AML-193 (cell line): ENCODE measurements at regions not wholly inside any gene's neighbourhood (a gene's known extent, or its start where the extent isn't known, plus 50 kb on each side); places are given as distances from the start of the nearest gene placed in this dataset.

Source experiments
- DNase-seq, 2 experiments: peaks; one replicate each; lab custom pipeline; 2025; lab: John Stamatoyannopoulos, UW

GRCh38 chr4:79023799-79024770 is 84.8 kb upstream of the PAQR3 start:
- no peak for DNase-seq

GRCh38 chr4:79022529-79022928 is 83.3 kb upstream of the PAQR3 start:
- no peak for DNase-seq

- no peak for DNase-seq
Observed at GRCh38 chr4:79017481-79017880, 78.2 kb upstream of the PAQR3 start.

GRCh38 chr4:79016878-79017277 is 77.6 kb upstream of the PAQR3 start:
- no peak for DNase-seq

- no peak for DNase-seq
Observed at GRCh38 chr4:79015411-79015810, 76.2 kb upstream of the PAQR3 start.

- DNase-seq: no peak
Observed at GRCh38 chr4:79014230-79014629, 75.0 kb upstream of the PAQR3 start.

- peak; percentile 4 to 6 for DNase-seq
Observed at GRCh38 chr4:79013756-79014155, 74.5 kb upstream of the PAQR3 start.

GRCh38 chr4:78990938-78991810 is 51.9 kb upstream of the PAQR3 start:
- DNase-seq: no peak

GRCh38 chr4:78989697-78990270 is 50.5 kb upstream of the PAQR3 start:
- DNase-seq: no peak
